Neuronal stem cell (in vitro differentiated cells): ENCODE measurements at regions not wholly inside any gene's neighbourhood (a gene's known extent, or its start where the extent isn't known, plus 50 kb on each side); places are given as distances from the start of the nearest gene placed in this dataset.
A peak's percentile ranks its signal among the peaks of the same experiment; 100 is the strongest.
"Not testable (repeated sequence)": the region's sequence is repeated elsewhere in the genome, so short reads cannot be mapped to it uniquely, and the experiment has no call there.

ENCODE experiments used
- DNase-seq: peaks from one replicate; pipeline ENCODE4 v3.0.0-alpha.2; 2013; ENCODE audit warnings: low spot score
- H2AFZ ChIP-seq: one replicate; pipeline ENCODE4 v1.6.1; 2013; ENCODE audit warnings: mild to moderate bottlenecking, low read length, inconsistent platforms
- H2AK5ac ChIP-seq: 2 replicates; pipeline ENCODE4 v1.6.1; 2013; ENCODE audit warnings: low read depth, mild to moderate bottlenecking, inconsistent platforms, low read length, moderate library complexity, mixed read lengths
- H2BK120ac ChIP-seq: 2 replicates; pipeline ENCODE4 v1.6.1; 2013; ENCODE audit warnings: low read depth, mild to moderate bottlenecking, inconsistent platforms, low read length, moderate library complexity, mixed read lengths
- H2BK12ac ChIP-seq: one replicate; pipeline ENCODE4 v1.6.1; 2013; ENCODE audit warnings: low read length, inconsistent platforms
- H2BK15ac ChIP-seq: 2 replicates; pipeline ENCODE4 v1.6.1; 2013; ENCODE audit warnings: mild to moderate bottlenecking, low read length, inconsistent platforms, mixed read lengths
- H2BK5ac ChIP-seq: one replicate; pipeline ENCODE4 v1.6.1; 2013; ENCODE audit warnings: inconsistent platforms, mild to moderate bottlenecking, low read length, moderate library complexity
- H3K14ac ChIP-seq: one replicate; pipeline ENCODE4 v1.6.1; 2013; ENCODE audit warnings: low read length, inconsistent platforms
- H3K18ac ChIP-seq: 2 replicates; pipeline ENCODE4 v1.6.1; 2013; ENCODE audit warnings: low read length, inconsistent platforms
- H3K23ac ChIP-seq: 2 replicates; pipeline ENCODE4 v1.6.1; 2013; ENCODE audit warnings: low read depth, mild to moderate bottlenecking, mixed read lengths, low read length, inconsistent platforms; ENCODE audit not compliant: poor library complexity
- H3K27ac ChIP-seq: replicated peaks from 3 replicates; pipeline ENCODE4 v1.5.1; 2013; ENCODE audit warnings: low read length, inconsistent platforms
- H3K27me3 ChIP-seq, 3 experiments: 2 replicates each; pipeline ENCODE4 v1.6.1; 2013; ENCODE audit warnings: low read length in 3 of 3, mild to moderate bottlenecking in 2 of 3, inconsistent platforms in 1 of 3, low read depth in 1 of 3, mixed read lengths in 1 of 3, moderate library complexity in 1 of 3; ENCODE audit not compliant: control insufficient read depth in 3 of 3, insufficient read depth in 3 of 3
- H3K36me3 ChIP-seq, 2 donors: replicated peaks in 1 of 2; 2 replicates each; pipeline ENCODE4 v1.6.1; 2013; ENCODE audit warnings: low read length in 2 of 2; ENCODE audit not compliant: control insufficient read depth in 2 of 2, insufficient read depth in 2 of 2
- H3K4ac ChIP-seq: 2 replicates; pipeline ENCODE4 v1.6.1; 2013; ENCODE audit warnings: inconsistent platforms, mild to moderate bottlenecking, low read length, moderate library complexity
- H3K4me1 ChIP-seq, 2 donors: 1 replicate in 1 of 2; 2 replicates in 1 of 2; pipeline ENCODE4 v1.6.1; 2013; ENCODE audit warnings: low read length in 2 of 2, low read depth in 1 of 2; ENCODE audit not compliant: control insufficient read depth in 2 of 2, insufficient read depth in 1 of 2
- H3K4me2 ChIP-seq: one replicate; pipeline ENCODE4 v1.6.1; 2013; ENCODE audit warnings: mild to moderate bottlenecking, low read length, inconsistent platforms; ENCODE audit not compliant: insufficient read depth, poor library complexity, severe bottlenecking
- H3K4me3 ChIP-seq, 2 donors: 2 replicates each; pipeline ENCODE4 v1.5.1; 2013; ENCODE audit warnings: low read length in 2 of 2, mild to moderate bottlenecking in 2 of 2, inconsistent platforms in 1 of 2, moderate library complexity in 1 of 2
- H3K79me1 ChIP-seq: one replicate; pipeline ENCODE4 v1.6.1; 2013; ENCODE audit warnings: low read depth, mild to moderate bottlenecking, inconsistent platforms, low read length, moderate library complexity
- H3K9ac ChIP-seq: one replicate; pipeline ENCODE4 v1.6.1; 2013; ENCODE audit warnings: mild to moderate bottlenecking, low read depth, low read length, inconsistent platforms; ENCODE audit not compliant: poor library complexity
- H3K9me3 ChIP-seq, 2 donors: replicated peaks in 1 of 2; 2 replicates each; pipeline versions ENCODE3 to v1.6.1; 2013; ENCODE audit warnings: low read length in 2 of 2, mild to moderate bottlenecking in 2 of 2, inconsistent platforms in 1 of 2, low read depth in 1 of 2, mixed read lengths in 1 of 2, moderate library complexity in 1 of 2; ENCODE audit not compliant: control insufficient read depth in 2 of 2, insufficient read depth in 1 of 2
- H4K8ac ChIP-seq: one replicate; pipeline ENCODE4 v1.6.1; 2013; ENCODE audit warnings: low read depth, mild to moderate bottlenecking, inconsistent platforms, low read length, moderate library complexity
- H4K91ac ChIP-seq: one replicate; pipeline ENCODE4 v1.6.1; 2013; ENCODE audit warnings: low read length, low read depth, mild to moderate bottlenecking, inconsistent platforms; ENCODE audit not compliant: poor library complexity
- WGBS, 2 donors: extraction: QIAGEN DNeasy Blood & Tissue Kit; methylation state at CpG; one replicate each; pipeline ENCODE4 v1.1.7; 2013; ENCODE audit warnings: missing lambda C conversion rate in 2 of 2, mixed read lengths in 1 of 2; ENCODE audit not compliant: insufficient read length in 2 of 2, insufficient replicate concordance in 1 of 2; ENCODE audit errors: extremely low coverage in 2 of 2; 5-methylcytosine and 5-hydroxymethylcytosine counted together

- Histone ChIP-seq H3K18ac (no peak overlapping the region), H3K9me3 (no peaks in the 10 kb centered on the region), H3K27me3 (no peaks in the 10 kb centered on the region), H3K4me3 (no peak overlapping the region), H3K9ac (no peak overlapping the region), H3K79me1 (no peaks in the 10 kb centered on the region), H2BK15ac (no peak overlapping the region), H3K4me1 (peaks cover 0 to 5% of the 10 kb centered on the region in 2 donors), H3K4me2 (no peak overlapping the region), H2AK5ac (no peak overlapping the region), H3K4ac (no peak overlapping the region), H4K8ac (no peak overlapping the region), H2AFZ (no peak overlapping the region), H3K23ac (no peak overlapping the region), H3K14ac (no peak overlapping the region), H4K91ac (no peak overlapping the region), H3K27ac (no peak overlapping the region), H2BK12ac (no peak overlapping the region), H2BK120ac (no peak overlapping the region), H3K36me3 (no peaks in the 10 kb centered on the region), H2BK5ac (no peak overlapping the region)
- no CpG with 5 or more reads among the region's 2 CpGs for WGBS, 2 donors
- DNase-seq, result no peak
Observed at GRCh38 chr5:144596517-144596916, 425.8 kb downstream of the KCTD16 start.

- no peaks in the 10 kb centered on the region for H3K79me1 ChIP-seq
- H2BK15ac ChIP-seq, result peak overlapping the region; percentile 97
- H3K23ac ChIP-seq, result no peak overlapping the region
- no peak overlapping the region for H2BK120ac ChIP-seq
- no peak overlapping the region for H3K9ac ChIP-seq
- no peaks in the 10 kb centered on the region for H3K9me3 ChIP-seq
- no peak overlapping the region for H3K4me2 ChIP-seq
- peak overlapping the region; percentile 65 for H4K8ac ChIP-seq
- no peak overlapping the region for H3K27ac ChIP-seq
- no peak overlapping the region for H3K14ac ChIP-seq
- H2AFZ ChIP-seq, result no peak overlapping the region
- H3K4me3 ChIP-seq, result no peak overlapping the region
- H2BK5ac ChIP-seq, result peak overlapping the region; percentile 11
- no CpG with 5 or more reads among the region's 25 CpGs for WGBS, 2 donors
- no peak overlapping the region for H2AK5ac ChIP-seq
- peaks cover 0 to 5% of the 10 kb centered on the region in 2 donors for H3K4me1 ChIP-seq
- H2BK12ac ChIP-seq, result peak overlapping the region; percentile 84
- peak overlapping the region; percentile 6 for H4K91ac ChIP-seq
- DNase-seq, result no peak
- no peaks in the 10 kb centered on the region for H3K36me3 ChIP-seq
- no peaks in the 10 kb centered on the region for H3K27me3 ChIP-seq
- peak overlapping the region; percentile 55 for H3K18ac ChIP-seq
- no peak overlapping the region for H3K4ac ChIP-seq
Observed at GRCh38 chr5:144594919-144595318, 424.2 kb downstream of the KCTD16 start.

- H3K23ac ChIP-seq, H3K4ac ChIP-seq, H3K4me1 ChIP-seq, H4K8ac ChIP-seq, DNase-seq, H3K14ac ChIP-seq, H2BK15ac ChIP-seq, H3K18ac ChIP-seq, H4K91ac ChIP-seq, H2AFZ ChIP-seq, H3K9me3 ChIP-seq, H3K27me3 ChIP-seq, H3K36me3 ChIP-seq, H3K4me2 ChIP-seq, H2BK5ac ChIP-seq, H3K79me1 ChIP-seq, H3K27ac ChIP-seq, H2AK5ac ChIP-seq, H2BK120ac ChIP-seq, H3K4me3 ChIP-seq, H2BK12ac ChIP-seq, H3K9ac ChIP-seq: not testable (repeated sequence)
- WGBS, 2 donors, result no CpG with 5 or more reads among the region's 4 CpGs
Observed at GRCh38 chr5:144594234-144594633, 423.6 kb downstream of the KCTD16 start.

GRCh38 chr5:144585681-144586080 lies 415.0 kb downstream of the KCTD16 start:
- Histone ChIP-seq H3K14ac (no peak overlapping the region), H3K27ac (no peak overlapping the region), H2AK5ac (no peak overlapping the region), H3K23ac (no peak overlapping the region), H3K18ac (no peak overlapping the region), H3K9ac (no peak overlapping the region), H2BK15ac (no peak overlapping the region), H3K9me3 (no peaks in the 10 kb centered on the region), H3K4me3 (no peak overlapping the region), H3K4me1 (peaks cover 0 to 6% of the 10 kb centered on the region in 2 donors), H3K27me3 (no peaks in the 10 kb centered on the region), H4K8ac (no peak overlapping the region), H3K4me2 (no peak overlapping the region), H2AFZ (no peak overlapping the region), H3K36me3 (no peaks in the 10 kb centered on the region), H4K91ac (no peak overlapping the region), H2BK120ac (no peak overlapping the region), H2BK12ac (no peak overlapping the region), H2BK5ac (no peak overlapping the region), H3K79me1 (no peaks in the 10 kb centered on the region), H3K4ac (no peak overlapping the region)
- no peak for DNase-seq
- WGBS, 2 donors, result no CpG with 5 or more reads among the region's 5 CpGs
